C4-2B (cell line): ENCODE measurements at regions not wholly inside any gene's neighbourhood (a gene's known extent, or its start where the extent isn't known, plus 50 kb on each side); places are given as distances from the start of the nearest gene placed in this dataset.

ENCODE experiments used
- H3K27ac ChIP-seq: fragments of 450-650 bp; 2 replicates; pipeline ENCODE4 v1.5.1; 2017
- ZFX ChIP-seq: fragments of 450-650 bp; IDR thresholded peaks from 2 replicates; pipeline ENCODE4 v1.6.1; 2017
- TF ChIP-seq, protein P1 (sequence below): fragments of 450-650 bp; conservative IDR thresholded peaks from 2 replicates; pipeline ENCODE4 v1.5.1; 2017; ENCODE audit warnings: mild to moderate bottlenecking

DNA sequence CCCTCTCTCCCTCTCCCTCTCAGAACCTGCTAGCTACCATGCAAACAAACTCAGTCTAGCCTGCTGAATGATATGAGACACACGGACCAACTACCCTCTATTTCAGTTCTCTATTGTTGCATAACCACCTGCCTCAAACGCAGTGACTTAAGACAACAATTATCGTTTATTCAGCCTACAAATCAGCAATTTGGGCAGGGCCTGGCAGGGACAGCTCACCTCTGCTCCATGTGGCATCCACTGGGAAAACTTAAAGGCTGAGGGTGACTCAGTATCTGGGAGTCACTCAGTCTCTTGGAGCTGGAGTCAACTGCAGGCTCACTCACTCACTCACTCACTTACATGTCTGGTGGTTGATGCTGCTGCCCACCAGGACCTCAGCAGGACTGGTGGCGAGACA lies 121.3 kb downstream of the SEC16B start:
- TF ChIP-seq, protein P1, sequence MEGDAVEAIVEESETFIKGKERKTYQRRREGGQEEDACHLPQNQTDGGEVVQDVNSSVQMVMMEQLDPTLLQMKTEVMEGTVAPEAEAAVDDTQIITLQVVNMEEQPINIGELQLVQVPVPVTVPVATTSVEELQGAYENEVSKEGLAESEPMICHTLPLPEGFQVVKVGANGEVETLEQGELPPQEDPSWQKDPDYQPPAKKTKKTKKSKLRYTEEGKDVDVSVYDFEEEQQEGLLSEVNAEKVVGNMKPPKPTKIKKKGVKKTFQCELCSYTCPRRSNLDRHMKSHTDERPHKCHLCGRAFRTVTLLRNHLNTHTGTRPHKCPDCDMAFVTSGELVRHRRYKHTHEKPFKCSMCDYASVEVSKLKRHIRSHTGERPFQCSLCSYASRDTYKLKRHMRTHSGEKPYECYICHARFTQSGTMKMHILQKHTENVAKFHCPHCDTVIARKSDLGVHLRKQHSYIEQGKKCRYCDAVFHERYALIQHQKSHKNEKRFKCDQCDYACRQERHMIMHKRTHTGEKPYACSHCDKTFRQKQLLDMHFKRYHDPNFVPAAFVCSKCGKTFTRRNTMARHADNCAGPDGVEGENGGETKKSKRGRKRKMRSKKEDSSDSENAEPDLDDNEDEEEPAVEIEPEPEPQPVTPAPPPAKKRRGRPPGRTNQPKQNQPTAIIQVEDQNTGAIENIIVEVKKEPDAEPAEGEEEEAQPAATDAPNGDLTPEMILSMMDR = no peak
- TF ChIP-seq ZFX = no peak

DNA sequence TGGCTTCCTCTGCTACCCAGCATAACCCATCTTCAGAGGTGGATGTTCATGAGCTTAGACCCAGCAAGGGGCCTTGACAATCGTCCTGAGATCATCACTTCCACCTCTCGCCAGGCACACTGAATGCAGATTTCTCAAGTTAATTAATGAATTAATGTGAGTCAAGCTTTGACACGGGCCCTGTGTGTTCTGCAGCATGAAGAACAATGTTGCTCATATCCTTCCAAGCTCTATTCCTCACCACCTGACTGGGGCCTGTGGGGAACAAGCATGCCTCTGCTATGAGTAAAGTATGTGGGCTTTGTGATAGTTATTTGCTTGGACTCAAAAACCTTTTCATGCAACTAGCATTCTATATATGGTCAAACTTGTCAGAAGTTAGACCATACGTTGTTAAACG lies 122.0 kb downstream of the SEC16B start:
- no peak overlapping the region for H3K27ac ChIP-seq
- TF ChIP-seq, protein P1 = no peak
- no peak for TF ChIP-seq ZFX

More for the DNA sequence above, 121.3 kb downstream of the SEC16B start:
- no peak overlapping the region for H3K27ac ChIP-seq

DNA sequence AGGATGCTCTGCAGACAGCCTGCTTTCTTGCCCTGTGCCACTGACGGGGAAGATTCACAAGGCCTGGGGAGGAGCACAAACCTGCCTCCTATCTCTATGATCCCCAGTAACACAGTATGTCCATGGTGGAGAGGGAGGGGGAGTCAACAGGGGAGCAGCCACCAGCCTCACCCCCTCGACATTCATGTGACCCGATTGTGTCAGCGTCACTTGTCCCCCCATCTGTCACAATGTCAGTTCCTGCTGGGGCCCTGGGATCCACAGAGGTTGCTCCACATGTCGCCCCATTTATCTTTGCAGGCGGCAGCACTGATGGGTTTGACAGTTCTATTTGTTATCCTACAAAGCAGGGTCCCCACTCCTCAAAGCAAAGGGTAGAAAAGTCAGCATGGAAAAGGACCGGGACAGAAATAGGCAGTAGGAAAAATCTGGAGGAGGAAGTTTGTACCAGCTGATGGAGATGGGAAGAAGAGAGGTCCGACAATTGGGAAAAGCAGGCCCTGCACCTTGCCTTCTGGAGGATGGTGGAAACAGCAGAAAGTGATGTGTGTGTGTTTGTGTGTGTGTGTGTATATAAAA lies 130.9 kb downstream of the SEC16B start:
- no peak for TF ChIP-seq ZFX
- TF ChIP-seq, protein P1 = no peak
- H3K27ac ChIP-seq = no peak overlapping the region

DNA sequence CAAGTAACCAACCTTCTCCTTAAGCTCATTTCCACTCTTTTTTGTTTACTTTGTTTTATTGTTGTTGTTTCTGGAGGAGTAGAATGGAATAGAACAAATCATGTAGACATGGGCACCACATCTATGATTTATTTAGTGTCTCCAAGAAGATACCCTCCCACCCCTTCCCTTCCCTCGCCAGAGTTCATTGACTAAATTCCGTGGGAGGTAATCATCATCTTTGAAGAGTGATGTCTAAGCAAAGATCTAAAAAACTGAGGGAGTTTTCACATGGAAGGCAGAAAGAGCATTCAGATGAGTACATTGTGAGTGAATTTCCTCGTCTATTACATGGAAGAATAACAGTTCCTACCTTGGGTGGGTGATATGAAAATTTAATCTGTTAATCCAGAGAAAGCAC lies 136.2 kb downstream of the SEC16B start:
- TF ChIP-seq, protein P1 = no peak
- no peak for TF ChIP-seq ZFX
- no peak overlapping the region for H3K27ac ChIP-seq

DNA sequence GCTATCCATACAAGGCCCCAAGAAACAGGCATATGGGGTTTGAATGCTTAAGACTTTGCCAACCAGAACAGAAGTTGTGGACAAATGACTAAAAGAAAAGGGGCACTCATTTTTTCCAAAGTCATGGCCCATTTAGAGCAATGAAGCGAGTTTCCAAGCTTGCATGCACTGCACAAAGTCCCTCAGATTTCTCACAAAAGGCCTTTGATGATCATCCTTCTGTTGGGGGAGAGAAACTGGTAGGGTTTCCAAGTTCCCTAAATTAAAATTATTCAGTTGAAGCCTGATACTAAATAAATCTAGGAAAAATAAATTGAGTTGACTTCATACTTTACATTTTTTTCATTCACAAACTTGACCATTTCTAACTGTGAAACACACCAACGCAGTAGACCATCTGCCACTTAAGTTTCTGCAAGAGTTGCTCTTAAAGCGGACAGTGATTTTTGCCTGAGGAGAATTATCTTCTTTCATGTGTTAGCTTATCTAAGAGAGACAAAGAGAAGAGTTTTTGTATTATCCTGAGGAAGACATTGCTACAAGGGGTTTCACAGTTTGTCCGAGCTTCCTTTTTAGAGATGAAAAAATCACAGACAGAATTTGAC lies 139.2 kb downstream of the SEC16B start:
- TF ChIP-seq ZFX = no peak
- TF ChIP-seq, protein P1 = no peak
- H3K27ac ChIP-seq = no peak overlapping the region

DNA sequence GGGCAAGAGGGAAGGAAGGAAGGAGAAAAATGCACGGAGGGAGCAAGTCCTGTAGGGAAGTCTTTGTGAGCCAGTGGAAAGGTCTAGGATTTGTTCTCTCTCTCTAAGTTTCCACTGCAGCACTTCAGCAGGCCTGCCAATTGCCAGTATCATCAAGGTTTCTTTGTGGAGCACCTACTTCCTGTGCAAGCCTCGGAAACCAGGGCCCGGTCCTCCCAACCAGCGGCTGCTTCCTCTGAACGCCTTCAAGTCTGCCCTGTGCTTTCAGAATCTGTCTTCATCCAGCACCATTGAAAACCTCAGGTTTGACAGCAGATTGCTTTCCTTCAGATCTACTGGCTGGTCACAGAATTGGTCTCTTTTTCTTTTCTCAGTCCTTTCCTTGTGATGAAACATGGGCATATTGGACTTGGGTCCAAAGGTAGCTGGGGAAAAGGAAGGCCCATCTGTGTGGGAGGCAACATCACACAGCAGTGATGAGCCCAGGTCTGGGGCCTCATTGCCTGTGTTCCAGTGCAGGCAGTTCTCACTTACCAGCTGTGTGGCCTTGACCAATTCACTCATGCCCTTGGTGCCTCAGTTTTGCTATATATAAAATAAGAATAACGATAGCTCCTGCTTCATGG lies 144.5 kb downstream of the SEC16B start:
- no peak for TF ChIP-seq ZFX
- TF ChIP-seq, protein P1 = no peak

DNA sequence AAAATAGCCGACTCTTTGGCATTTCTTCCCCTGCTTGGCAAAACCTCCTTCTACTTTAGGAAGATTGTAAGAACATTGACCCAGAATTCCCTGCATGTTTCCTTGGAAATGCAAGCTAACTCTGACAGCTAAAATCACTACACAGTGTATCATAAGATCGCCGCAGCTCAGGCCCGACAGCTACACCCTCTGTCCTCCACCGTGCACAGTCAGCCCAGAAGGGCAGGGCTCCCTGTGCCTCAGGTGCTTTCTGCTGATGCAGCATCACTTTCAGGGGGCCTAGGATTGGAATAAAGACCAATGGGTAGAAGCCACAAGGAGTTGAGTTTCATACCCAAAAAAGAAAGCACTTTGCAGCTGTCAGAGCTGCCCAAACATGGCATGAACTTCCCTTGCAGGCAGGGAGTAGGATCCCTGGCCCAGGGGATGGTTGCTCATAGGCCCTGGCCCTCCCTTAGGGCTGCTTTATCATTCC lies 145.3 kb downstream of the SEC16B start:
- no peak overlapping the region for H3K27ac ChIP-seq
- TF ChIP-seq, protein P1 = no peak
- TF ChIP-seq ZFX = no peak

More for the DNA sequence above, 144.5 kb downstream of the SEC16B start:
- H3K27ac ChIP-seq = no peak overlapping the region
